ENCODE measurements at regions not wholly inside any gene's neighbourhood (a gene's known extent, or its start where the extent isn't known, plus 50 kb on each side); places are given as distances from the start of the nearest gene placed in this dataset.

DNA sequence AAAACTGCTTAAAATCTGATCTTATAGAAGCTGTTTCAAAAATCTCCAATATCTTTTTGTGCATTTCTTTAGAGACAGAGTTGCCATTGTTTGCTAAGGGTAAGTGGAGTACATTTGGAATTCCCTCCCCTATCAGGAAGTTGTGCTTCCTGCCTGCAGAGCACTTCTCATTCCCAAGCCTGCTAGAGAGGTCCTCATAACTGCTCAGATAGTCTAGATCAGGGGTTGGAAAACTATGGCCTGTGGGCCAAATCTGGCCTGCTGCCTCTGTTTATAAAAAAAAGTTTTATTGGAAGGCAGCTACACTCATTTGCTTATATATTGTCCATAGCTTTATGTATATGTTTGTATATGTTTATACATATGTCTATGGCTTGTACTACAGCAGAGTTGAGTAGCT lies 333.7 kb upstream of the PROK2 start:
- no peak for DNase-seq

DNA sequence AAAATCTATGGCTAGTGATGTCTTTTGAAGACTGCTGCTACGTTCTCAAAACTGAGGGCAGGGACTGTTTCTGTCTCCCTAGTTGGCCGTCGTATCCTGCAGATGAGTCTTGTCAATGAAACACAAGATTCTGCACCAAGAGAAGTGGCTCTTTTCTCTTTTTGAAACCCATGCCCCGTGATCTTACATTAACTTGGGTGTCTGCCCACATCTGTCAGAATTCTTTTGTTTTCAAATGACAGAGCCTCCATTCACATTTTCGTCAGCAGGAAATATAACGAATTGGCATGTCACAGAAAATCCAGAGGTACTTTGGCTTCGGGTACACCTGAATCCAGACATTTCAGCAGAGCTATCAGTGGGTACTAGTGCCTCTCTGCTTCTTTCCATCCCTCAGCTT lies 331.3 kb upstream of the PROK2 start:
- no peak for DNase-seq

DNA sequence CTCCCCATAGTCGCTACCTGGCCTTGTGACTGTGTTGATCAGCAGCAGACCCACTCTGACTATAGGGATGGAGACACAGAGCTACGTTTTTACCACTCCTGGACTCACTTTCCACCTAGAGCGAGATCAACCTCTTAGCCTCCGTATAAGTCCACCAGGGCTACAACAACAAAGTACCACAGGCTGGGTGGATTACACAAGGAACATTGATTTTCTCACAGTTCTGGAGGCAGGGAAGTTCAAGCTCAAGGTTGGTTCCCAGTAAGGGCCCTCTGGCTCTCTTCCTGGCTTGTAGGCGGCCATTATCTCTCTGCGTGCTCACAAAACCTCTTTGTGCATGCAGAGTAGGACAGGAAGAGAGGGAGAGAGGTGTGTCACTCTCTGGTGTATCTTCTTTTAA lies 330.4 kb upstream of the PROK2 start:
- DNase-seq: no peak

DNA sequence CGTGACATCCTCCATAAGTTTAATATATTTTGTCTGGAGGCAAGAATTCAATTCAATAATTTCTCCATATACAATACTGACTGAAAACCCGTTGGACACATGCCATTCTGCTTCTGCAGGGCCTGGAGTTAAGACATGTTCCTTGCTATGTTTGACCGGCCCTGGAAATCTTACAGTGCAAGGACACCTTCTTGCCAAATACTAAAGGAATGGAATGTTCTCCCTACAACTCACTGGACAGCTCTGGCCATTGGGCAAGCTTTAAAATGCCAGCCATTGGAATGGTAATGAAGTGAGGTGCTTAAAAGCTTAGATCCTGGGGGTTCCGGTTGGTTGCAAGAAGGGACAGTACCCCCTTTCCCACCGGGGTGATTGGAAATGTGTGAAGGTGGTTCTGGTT lies 329.8 kb upstream of the PROK2 start:
- DNase-seq: no peak

DNA sequence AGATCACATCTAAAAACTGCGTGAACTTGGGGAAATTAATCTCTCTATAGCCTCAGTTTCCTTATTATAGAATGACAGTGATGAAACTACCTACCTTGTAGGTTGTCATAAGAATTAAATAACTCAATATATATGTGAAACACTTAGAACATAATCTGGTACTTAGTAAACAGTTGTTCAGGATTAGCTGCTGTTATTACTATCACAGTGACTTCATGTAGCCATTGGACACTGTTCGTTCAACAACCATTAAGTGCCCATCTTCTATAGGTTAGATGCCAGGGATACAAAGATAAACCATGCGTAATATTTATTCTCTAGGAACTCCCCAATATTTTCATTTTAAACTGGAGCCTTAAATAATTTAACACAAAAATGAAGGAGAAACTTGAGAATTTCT lies 329.0 kb upstream of the PROK2 start:
- DNase-seq: no peak

DNA sequence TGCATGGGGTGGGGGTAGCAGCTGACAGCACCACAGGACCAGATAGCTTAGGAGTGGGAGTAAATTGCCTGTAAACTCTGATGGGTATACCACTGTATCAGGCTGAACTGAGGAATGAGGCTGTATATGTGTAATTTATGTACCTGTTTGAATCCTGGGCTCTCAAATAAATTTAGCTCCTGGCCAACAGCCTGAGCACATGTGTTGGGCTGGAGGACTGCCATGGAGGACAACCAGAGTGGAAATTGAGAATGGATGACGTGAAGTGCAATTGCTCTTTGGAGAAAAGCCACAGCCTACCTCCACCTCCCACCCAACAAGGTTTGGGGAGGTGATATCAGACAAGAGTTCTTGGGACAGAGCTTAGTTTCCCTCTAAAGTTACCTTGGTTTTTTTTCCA lies 328.6 kb upstream of the PROK2 start:
- no peak for DNase-seq

DNA sequence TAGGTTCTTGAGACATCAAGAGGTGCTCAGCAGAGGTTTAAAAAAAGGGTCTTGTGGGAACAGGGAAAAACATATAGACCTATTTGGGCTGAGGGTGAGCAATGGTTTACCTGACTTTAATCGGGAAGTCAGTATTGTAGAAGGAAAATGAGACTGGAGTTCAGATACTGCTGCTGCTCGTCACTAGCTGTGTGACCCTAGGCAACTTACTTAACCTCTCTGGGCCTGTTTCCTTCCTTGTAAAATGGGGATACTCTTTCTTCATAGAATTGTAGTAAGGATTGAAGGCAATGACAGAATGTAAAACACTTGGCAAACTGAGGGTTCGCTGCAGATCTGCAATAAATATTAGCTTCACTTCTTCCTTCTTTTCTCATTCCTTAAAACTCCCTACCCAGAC lies 327.5 kb upstream of the PROK2 start:
- no peak for DNase-seq

DNA sequence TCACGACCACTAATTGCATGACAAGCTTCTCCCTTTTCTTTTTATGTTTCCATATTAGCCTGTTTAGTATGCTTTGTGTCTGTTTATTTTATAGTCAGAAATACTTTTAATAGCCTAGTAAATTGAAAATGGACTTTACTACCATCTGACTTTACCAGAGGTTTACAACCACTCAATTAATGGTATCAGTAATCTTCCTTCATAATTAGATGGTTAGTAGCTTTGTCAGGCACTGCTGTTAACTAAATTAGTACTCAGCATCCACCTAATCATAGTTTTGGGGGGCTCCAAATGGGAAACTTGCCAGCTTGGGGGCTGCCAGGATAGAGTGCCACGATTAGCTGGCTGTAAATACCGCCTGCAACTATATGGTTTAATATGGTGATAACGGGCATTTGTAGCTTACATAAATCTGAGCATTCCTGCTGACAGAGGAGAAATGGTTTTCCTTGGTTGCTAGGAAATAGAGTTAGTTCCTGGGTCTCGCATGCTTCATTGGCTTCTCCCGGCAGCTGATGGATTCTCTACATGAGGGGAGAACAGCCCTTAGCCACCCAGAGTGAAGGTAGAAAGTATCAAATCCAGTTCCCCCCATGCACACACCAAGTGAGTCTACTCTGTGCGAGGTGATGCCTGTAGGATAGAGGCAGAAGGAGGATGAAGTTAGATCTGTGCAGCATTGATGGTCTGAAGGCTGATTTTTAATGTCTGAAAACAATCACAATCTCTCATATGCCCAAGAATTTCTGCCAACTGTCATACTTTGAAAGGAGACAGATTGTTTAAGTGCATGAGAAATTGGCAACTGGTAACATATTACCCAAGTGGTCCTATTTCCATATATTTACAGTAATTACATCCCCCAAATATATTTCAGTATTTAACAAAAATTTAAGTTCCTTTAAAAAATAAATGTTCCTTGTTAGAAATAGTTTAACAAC lies 326.6 kb upstream of the PROK2 start:
- DNase-seq: no peak

DNA sequence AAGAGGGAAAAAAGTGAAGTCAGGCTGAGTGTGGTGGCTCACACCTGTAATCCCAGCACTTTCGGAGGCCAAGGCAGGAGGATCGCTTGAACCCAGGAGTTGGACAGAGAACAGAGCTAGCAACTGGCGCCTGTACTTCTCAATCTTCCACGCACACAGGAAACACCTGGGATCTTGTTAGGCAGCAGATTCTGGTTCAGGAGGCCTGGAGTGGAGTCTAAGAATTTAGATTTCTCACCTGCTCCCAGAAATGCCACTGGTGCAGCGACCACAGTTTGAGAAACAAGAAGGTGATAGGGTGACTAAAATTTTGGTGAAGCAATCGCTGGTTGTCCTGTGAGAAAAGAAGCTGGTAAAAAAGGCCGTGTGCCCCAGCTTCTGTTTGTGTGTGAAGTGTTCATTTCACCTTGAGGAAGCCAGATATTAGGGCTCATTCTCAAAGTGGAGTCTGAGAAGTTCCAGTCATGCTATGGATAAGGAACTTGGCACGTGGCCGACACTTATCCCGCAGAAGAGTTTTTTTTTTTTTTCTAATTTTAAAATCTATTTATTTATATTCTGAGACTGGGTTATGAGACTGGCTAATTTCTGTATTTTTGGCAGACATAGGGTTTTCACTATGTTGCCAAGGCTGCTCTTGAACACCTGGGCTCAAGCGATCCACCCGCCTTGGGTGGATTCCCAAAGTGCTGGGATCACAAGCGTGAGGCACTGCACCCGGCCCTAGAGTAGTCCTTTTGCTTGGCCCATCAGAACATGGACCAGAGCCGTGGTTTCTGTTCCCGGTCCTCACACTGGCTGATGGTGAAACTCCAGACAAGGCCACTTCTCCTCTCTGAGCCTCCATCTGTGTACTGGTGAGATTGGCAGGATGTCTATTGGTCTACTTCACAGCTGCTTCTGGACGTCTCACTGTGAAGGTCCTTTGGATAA lies 324.6 kb upstream of the PROK2 start:
- DNase-seq: no peak

DNA sequence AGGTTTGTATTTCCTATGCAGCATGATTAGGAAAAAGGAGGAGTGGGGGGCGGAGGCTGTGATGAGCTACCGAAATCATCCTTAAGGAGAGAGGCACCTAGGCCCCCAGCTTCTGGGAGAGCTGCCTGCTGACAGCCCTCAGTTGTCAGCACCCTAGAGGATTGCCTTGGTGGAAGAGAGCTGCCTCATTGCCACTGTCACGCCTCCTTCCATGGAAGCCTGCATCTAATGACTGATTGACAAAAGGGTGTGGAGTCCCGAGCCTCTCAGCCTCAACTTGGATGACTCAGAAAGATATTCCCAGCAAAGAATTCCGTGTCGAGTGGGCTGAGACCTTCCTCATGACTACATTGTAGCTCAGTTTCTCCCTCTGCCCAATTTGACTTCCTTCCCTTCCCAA lies 320.4 kb upstream of the PROK2 start:
- no peak for DNase-seq

DNA sequence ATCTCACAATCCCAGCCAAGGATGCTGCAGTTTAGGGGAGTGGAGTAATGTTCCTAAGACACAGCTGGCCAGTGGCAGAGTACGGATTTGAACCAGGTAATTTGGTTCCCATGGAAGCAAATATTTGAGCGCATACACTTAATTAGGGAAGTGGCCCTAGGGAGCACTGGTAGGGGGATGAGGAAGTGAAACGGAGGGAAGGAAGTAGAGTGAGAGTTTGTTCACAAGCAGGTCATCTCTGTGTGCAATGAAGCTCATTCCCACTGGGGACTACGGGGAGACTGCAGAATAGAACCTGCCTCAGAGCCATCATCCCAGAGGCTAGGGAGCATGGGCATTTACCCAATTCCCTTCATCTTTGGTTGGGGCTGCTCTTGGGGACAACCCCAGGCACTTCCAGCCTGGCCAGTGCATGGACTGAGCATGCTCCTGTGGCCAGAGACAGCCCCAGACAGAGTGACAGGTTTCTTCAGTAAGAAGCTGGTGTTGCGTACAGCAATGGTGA lies 317.2 kb upstream of the PROK2 start:
- DNase-seq: no peak

DNA sequence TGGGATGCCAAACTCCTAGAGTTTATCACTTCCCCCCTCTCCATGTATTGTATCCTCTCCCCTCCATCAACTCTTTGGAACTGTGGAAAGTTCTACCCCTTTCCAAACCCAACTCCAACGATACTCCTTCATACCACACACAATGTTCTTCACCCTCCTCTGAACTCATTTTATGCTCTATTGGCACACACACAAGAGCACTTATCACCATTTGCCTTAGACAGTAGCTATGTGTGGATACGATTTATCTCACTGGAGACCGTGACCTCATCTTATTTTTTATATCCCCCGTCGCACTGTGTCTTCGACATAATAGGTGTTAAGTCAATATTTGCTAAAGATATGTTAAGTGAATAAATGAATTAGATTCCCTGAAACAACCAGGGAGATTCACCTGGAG lies 316.5 kb upstream of the PROK2 start:
- DNase-seq: no peak

DNA sequence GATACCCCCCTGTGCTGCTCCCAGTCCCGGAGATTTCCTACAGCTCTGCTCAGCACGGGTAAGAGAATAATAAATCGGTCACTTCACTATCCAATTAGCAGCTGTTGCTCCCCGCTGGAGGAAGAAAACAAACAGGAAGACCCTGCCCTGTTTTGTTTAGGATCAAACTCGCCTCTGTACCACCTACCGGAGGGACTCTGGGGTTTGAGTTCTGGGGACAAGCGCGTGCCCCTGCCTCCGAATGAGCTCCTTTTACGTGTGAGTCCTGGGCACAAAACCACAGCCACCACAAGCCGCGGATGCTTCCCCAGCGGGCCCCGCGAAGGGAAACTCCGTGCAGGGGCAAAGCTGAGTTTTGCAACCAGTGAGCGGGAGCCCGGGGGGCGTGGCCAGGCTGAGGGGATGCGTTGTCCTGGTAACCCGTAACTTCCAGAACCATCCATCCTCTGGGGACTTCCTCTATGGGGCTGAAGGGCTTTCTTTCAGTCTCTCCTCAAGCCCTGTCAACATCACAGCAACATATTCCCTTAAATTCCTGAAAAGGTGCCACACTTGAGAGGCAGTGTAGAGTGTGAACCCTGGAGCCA lies 315.7 kb upstream of the PROK2 start:
- no peak for DNase-seq

DNA sequence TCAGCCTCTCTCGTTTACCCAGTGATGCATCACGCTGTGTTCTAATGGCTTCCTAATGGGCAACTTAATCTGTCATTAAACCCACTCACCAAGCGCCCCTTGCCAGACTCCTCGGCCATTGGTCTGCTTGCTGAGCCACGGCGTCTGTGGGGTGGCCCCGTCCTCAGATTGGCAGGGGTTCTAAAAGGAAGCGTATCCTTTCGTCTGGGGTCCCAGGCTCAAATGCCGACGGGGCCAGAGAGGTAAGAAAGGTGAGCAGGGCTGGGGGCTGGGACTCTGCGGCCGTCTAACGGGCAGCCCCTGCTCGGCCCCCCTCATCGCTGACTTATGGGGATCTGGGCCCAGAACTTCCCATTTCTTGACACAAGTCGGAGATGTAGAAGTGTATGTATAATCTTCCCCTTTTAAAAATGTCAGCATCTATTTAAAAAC lies 315.1 kb upstream of the PROK2 start:
- no peak for DNase-seq

DNA sequence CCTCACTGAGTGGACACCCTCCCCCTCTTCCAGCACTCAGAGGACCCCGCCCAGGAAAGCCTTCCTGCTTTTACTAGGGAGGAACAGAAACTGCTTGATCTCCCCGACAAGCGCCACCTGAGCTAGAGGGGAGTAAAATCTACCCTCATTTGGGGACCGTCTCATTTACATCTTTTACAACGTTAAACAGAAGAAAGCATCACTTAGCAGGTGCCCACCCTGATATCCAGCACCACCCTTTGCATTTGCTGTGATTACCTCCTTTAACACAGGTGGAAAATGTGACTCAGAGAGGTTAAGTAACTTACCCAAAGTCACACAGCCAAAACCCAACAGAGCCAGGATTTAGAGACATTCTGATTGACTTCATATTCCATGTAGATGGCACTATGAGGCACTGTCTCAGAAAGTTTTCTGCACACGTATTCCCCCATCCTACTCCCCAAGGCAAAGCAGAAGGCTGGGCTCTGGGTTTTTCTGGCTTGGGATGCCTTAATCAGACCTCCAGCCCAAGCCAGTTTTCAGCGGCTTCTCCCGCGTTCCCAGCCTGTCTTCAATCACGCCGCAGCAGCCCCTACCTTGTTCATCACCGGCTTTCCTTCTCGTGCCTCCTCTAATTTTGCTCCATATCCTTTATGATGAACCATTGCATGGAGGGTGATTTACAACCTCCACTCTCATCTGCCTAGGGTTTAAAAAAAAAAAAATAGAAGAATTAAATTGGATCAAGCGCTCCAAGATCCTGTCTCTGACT lies 314.6 kb upstream of the PROK2 start:
- DNase-seq: no peak

DNA sequence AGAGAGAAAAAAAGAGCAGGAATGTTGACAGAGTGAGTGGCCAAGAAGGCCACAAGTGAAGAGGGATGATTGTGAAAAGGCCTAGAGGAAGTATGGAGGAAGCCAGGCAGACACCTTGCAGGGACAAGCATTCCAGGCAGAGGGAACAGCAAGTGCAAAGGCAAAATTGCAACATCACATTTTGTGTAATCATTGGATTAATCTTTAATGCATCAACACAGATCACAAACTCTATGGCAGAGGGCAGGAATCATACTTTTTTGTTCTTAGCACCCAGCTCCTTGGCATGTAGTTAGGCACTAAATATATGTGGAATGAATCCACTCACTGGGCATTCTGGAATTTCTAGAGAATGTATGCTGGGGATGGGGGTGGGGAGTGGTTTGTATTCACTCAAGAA lies 312.1 kb upstream of the PROK2 start:
- DNase-seq: no peak

DNA sequence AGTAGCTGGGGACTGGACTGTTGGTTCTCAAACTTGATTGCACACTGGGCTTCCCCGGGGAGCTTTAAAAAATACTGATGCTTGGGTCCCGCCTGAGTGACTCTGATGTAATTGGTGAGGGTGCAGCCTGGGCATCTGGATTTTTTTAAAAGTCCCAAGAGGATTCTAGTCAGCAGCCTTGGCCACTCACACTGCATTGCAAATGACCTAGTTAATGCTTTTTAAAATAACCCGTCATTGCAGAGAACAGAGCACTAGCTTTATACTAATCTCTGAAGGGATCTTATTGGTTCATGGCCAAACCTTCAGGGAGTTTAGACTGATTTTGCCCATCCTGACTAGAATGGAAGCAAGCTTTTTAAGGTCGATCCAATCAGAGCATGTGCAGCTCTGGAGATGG lies 310.6 kb upstream of the PROK2 start:
- no peak for DNase-seq

DNA sequence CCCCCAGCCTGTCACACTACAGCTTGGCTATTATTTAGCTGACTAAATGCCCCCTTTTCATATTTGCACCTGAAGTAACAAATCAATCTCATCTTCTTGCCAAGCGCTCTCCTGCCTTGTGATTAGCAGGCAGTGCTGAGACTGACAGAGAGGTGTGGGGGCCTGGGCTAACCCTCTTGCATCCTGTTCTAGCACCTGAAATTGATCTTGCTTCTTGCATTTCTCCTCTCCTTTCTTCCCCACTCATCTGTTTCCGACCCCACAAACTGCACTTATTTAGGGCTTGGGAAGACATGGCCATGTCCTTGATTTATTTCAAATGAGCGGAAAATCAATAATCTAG lies 309.0 kb upstream of the PROK2 start:
- no peak for DNase-seq

DNA sequence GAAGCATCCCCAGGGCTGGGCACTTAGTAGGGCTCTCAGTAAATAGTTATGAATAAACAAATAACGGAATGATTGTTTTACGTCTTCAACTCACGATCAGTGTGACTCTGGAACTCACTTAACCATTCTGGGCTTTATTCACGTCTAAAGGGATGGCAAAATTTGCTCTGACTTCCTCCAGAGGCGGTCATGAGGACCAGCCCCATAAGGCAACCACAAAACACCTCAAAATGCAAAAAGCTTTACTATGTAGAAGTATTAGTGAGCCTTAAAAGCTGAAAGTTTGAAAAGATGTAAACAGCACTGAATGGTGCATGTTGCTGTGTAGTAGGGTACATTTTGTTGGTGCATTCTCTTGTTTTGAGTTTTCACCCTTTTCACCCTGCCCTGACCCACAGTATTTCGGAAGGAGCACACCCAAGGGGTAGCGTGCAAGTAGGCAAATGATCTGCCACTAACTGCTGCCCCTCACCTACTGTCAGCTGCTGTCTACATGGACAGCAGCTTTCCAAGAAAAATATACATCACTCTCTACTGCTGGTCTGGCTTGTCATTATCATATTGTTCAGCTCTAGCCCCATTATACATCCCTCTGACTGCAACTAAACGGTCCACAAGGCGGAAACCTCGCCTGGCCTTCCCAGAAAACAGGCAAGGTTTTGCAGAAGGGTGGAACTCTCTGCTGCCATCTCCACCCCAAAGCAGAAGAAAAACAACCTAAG lies 308.5 kb upstream of the PROK2 start:
- no peak for DNase-seq

DNA sequence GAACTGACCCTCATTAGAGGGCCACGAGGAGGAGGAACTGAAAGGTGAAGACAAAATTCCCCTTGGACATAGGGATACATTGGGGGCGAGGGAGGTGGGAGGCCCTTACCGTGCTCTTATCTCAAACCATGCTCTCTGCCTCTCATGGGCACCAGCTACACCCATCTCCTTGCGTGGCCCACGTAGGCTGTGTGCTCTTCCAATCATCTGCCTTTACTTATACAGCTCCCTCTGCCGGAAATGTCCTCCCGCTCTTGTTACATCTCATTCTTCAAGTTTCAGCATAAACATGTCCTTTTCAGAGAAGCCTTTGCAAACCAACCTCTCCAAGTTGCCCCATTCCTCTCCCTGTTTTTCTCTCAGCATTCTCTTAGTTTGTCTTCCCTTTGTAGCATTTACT lies 307.8 kb upstream of the PROK2 start:
- DNase-seq: no peak

DNA sequence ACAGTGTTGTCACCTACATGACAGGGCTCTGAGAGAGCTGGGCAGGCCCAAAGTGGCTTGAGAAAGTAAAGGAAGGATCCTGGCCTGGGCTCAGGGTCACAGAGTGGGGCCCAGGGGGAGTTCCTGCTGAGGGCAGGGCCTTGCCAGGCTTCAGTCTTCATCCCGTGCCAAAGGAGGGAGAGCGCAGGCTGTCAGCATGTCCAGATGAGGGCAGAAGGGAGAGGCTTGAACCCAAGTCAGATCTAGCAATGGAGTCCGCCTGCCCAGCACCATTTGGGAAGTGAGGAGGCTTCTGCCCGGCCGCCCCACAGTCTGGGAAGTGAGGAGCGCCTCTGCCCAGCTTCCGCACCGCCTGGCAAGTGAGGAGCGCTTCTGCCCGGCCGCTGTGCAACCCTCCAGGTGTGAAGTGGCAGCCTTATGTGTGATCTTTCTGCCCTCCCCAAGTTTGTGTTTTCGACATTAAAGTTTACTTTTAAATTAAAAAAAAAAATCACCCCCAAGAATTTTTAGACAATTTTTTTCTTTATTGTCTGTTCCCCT lies 303.6 kb upstream of the PROK2 start:
- no peak for DNase-seq

DNA sequence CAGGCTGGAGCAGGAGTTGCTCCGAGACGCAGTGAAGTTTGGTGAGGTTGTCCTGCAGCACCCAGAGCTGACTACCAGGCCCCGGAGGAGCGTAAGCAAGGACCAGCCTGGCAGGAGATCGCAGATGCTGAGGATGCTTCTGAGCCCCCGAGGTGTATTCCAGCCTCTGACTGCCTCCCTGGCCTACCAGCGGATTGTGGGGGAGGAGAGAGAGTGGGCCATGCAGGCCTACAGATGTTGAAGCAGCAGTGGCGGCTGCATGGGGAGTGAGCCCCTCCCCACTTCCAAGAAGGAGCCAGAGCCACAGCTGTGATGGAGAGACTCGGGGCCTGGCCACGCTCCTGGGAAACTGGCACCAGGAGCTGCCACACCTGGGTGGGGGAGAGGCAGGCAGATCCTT lies 302.5 kb upstream of the PROK2 start:
- DNase-seq: no peak

Data from NCI-H2107 (cell line).